ENCODE measurements at regions not wholly inside any gene's neighbourhood (a gene's known extent, or its start where the extent isn't known, plus 50 kb on each side); places are given as distances from the start of the nearest gene placed in this dataset.

- no peak for TF ChIP-seq POLR2A (IDR thresholded peaks at IDR 0.05)
- TF ChIP-seq CTCF (IDR thresholded peaks at IDR 0.05), result no peak
- TF ChIP-seq POLR2AphosphoS5 (IDR thresholded peaks at IDR 0.05), result no peak
Observed at GRCh38 chr18:55833543-55833942, 245.6 kb upstream of the TCF4 start.

All from prostate gland (tissue), 2 donors.